ENCODE measurements at regions not wholly inside any gene's neighbourhood (a gene's known extent, or its start where the extent isn't known, plus 50 kb on each side); places are given as distances from the start of the nearest gene placed in this dataset.

GRCh38 chr5:4581289-4581688 lies 558.8 kb upstream of the ADAMTS16 start:
- Mint-ChIP-seq H3K36me3 (ENCODE audit: low read depth, unreplicated experiment) (no peaks in the 10 kb centered on the region), H3K27me3 (ENCODE audit: low read depth, unreplicated experiment) (peaks cover 6% of the 10 kb centered on the region), H3K27ac (ENCODE audit: unreplicated experiment) (no peak overlapping the region), H3K4me3 (ENCODE audit: unreplicated experiment) (no peak overlapping the region), H3K9me3 (ENCODE audit: unreplicated experiment) (peaks cover 3% of the 10 kb centered on the region), H3K4me1 (ENCODE audit: low read depth, unreplicated experiment) (peaks cover 10% of the 10 kb centered on the region)
- no peak for TF ChIP-seq EZH2 (IDR thresholded peaks at IDR 0.05; ENCODE audit: insufficient read depth, low read length)
- TF ChIP-seq CTCF (IDR thresholded peaks at IDR 0.05; ENCODE audit: insufficient read depth, low read depth, low read length), result no peak
- Histone ChIP-seq H4K20me1 (ENCODE audit: insufficient read depth, low read length) (no peaks in the 10 kb centered on the region), H3K27me3 (ENCODE audit: insufficient read depth, low read length) (no peaks in the 10 kb centered on the region), H3K9ac (ENCODE audit: low read length) (no peak overlapping the region), H3K79me2 (ENCODE audit: insufficient read depth, low read length) (no peaks in the 10 kb centered on the region), H3K4me3 (ENCODE audit: insufficient read depth, low read depth, low read length) (no peak overlapping the region), H2AFZ (ENCODE audit: low read depth, low read length) (no peak overlapping the region), H3K27ac (ENCODE audit: low read depth, low read length) (no peak overlapping the region), H3K4me1 (ENCODE audit: insufficient read depth, low read length) (peaks cover 9% of the 10 kb centered on the region), H3K36me3 (ENCODE audit: insufficient read depth, low read length) (no peaks in the 10 kb centered on the region), H3K4me2 (ENCODE audit: low read length) (no peak overlapping the region), H3K9me3 (ENCODE audit: insufficient read depth, low read depth, low read length) (peaks cover 3% of the 10 kb centered on the region)
- FAIRE-seq (no peak), DNase-seq (ENCODE audit: low read depth) (no peak)

- Mint-ChIP-seq H3K27ac (ENCODE audit: unreplicated experiment) (peak overlapping the region; percentile 10), H3K4me3 (ENCODE audit: unreplicated experiment) (no peak overlapping the region), H3K4me1 (ENCODE audit: low read depth, unreplicated experiment) (peaks cover 8% of the 10 kb centered on the region), H3K36me3 (ENCODE audit: low read depth, unreplicated experiment) (no peaks in the 10 kb centered on the region), H3K9me3 (ENCODE audit: unreplicated experiment) (peaks cover 3% of the 10 kb centered on the region), H3K27me3 (ENCODE audit: low read depth, unreplicated experiment) (peaks cover under 1% of the 10 kb centered on the region)
- peaks cover 3% of the 10 kb centered on the region for H3K9me3 ChIP-seq (ENCODE audit: insufficient read depth, low read depth, low read length)
- H3K4me3 ChIP-seq (ENCODE audit: insufficient read depth, low read depth, low read length), result no peak overlapping the region
- no peaks in the 10 kb centered on the region for H3K79me2 ChIP-seq (ENCODE audit: insufficient read depth, low read length)
- peak overlapping the region; percentile 30 for H3K4me2 ChIP-seq (ENCODE audit: low read length)
- no peak for TF ChIP-seq CTCF (IDR thresholded peaks at IDR 0.05; ENCODE audit: insufficient read depth, low read depth, low read length)
- no peak for TF ChIP-seq EZH2 (IDR thresholded peaks at IDR 0.05; ENCODE audit: insufficient read depth, low read length)
- H2AFZ ChIP-seq (ENCODE audit: low read depth, low read length), result no peak overlapping the region
- FAIRE-seq (no peak), DNase-seq (ENCODE audit: low read depth) (peak; percentile 96)
- peaks cover 6% of the 10 kb centered on the region for H3K4me1 ChIP-seq (ENCODE audit: insufficient read depth, low read length)
- no peaks in the 10 kb centered on the region for H4K20me1 ChIP-seq (ENCODE audit: insufficient read depth, low read length)
- H3K9ac ChIP-seq (ENCODE audit: low read length), result no peak overlapping the region
- H3K27ac ChIP-seq (ENCODE audit: low read depth, low read length), result peak overlapping the region; percentile 59
- no peaks in the 10 kb centered on the region for H3K27me3 ChIP-seq (ENCODE audit: insufficient read depth, low read length)
- H3K36me3 ChIP-seq (ENCODE audit: insufficient read depth, low read length), result no peaks in the 10 kb centered on the region
Observed at GRCh38 chr5:4584982-4585381, 555.1 kb upstream of the ADAMTS16 start.

- Mint-ChIP-seq H3K27me3 (ENCODE audit: low read depth, unreplicated experiment) (no peaks in the 10 kb centered on the region), H3K9me3 (ENCODE audit: unreplicated experiment) (no peaks in the 10 kb centered on the region), H3K27ac (ENCODE audit: unreplicated experiment) (no peak overlapping the region), H3K36me3 (ENCODE audit: low read depth, unreplicated experiment) (no peaks in the 10 kb centered on the region), H3K4me1 (ENCODE audit: low read depth, unreplicated experiment) (no peaks in the 10 kb centered on the region), H3K4me3 (ENCODE audit: unreplicated experiment) (no peak overlapping the region)
- Histone ChIP-seq H2AFZ (ENCODE audit: low read depth, low read length) (no peak overlapping the region), H3K27me3 (ENCODE audit: insufficient read depth, low read length) (no peaks in the 10 kb centered on the region), H3K4me2 (ENCODE audit: low read length) (no peak overlapping the region), H3K79me2 (ENCODE audit: insufficient read depth, low read length) (no peaks in the 10 kb centered on the region), H3K9me3 (ENCODE audit: insufficient read depth, low read depth, low read length) (peaks cover 2% of the 10 kb centered on the region), H3K36me3 (ENCODE audit: insufficient read depth, low read length) (no peaks in the 10 kb centered on the region), H3K4me1 (ENCODE audit: insufficient read depth, low read length) (no peaks in the 10 kb centered on the region), H4K20me1 (ENCODE audit: insufficient read depth, low read length) (no peaks in the 10 kb centered on the region), H3K9ac (ENCODE audit: low read length) (no peak overlapping the region), H3K27ac (ENCODE audit: low read depth, low read length) (no peak overlapping the region), H3K4me3 (ENCODE audit: insufficient read depth, low read depth, low read length) (no peak overlapping the region)
- no peak for FAIRE-seq
- DNase-seq (ENCODE audit: low read depth), result no peak
- TF ChIP-seq EZH2 (IDR thresholded peaks at IDR 0.05; ENCODE audit: insufficient read depth, low read length) (no peak), CTCF (IDR thresholded peaks at IDR 0.05; ENCODE audit: insufficient read depth, low read depth, low read length) (no peak)
Observed at GRCh38 chr5:4613440-4613839, 526.7 kb upstream of the ADAMTS16 start.
